HEK293 (cell line): ENCODE measurements at regions not wholly inside any gene's neighbourhood (a gene's known extent, or its start where the extent isn't known, plus 50 kb on each side); places are given as distances from the start of the nearest gene placed in this dataset.

Experiments used
- CTCF ChIA-PET: fragments of 350-600 bp; formaldehyde crosslinking; extraction: SDS; loops from one replicate; lab custom pipeline; 2021; ENCODE audit warnings: antibody characterized with exemption; lab: Yijun Ruan, JAX
- POLR2A ChIA-PET: fragments of 300-600 bp; formaldehyde crosslinking; extraction: SDS; loops from one replicate; lab custom pipeline; 2020; ENCODE audit warnings: antibody characterized with exemption, inconsistent platforms; lab: Yijun Ruan, JAX
- H3K27ac ChIP-seq: fragments of 200-500 bp; sonication (Bioruptor generic); 2 replicates; pipeline ENCODE4 v1.5.1; 2014; ENCODE audit warnings: low read depth, low read length, control low read depth, inconsistent platforms; ENCODE audit errors: extremely low read depth
- H3K36me3 ChIP-seq, 2 experiments: fragments of 200-500 bp in 1 of 2; sonication (Bioruptor generic) in 1 of 2; 1 replicate in 1 of 2; 2 replicates in 1 of 2; pipeline ENCODE4 v1.5.1; 2014 to 2017; ENCODE audit warnings: inconsistent platforms in 2 of 2, low read length in 2 of 2; ENCODE audit not compliant: control insufficient read depth in 2 of 2, insufficient read depth in 1 of 2
- H3K4me1 ChIP-seq: fragments of 200-500 bp; sonication (Bioruptor generic); 2 replicates; pipeline ENCODE4 v1.5.1; 2014; ENCODE audit warnings: mild to moderate bottlenecking, low read length, inconsistent platforms; ENCODE audit not compliant: control insufficient read depth, insufficient read depth
- H3K4me3 ChIP-seq: 2 replicates; pipeline ENCODE4 v1.5.1; 2011; ENCODE audit warnings: low read depth, mild to moderate bottlenecking, control low read depth, low read length, moderate library complexity
- H3K9me3 ChIP-seq: fragments of 200-500 bp; sonication (Bioruptor generic); 2 replicates; pipeline ENCODE4 v1.5.1; 2014; ENCODE audit warnings: low read depth, low read length, inconsistent platforms; ENCODE audit not compliant: control insufficient read depth, insufficient read depth
- HOXA7 ChIP-seq: sonication (generic); formaldehyde crosslinking; IDR thresholded peaks from 2 replicates; pipeline ENCODE4 v1.8.1; 2022; ENCODE audit warnings: missing genetic modification reagents, borderline replicate concordance
- KLF9 ChIP-seq: fragments of 450-650 bp; formaldehyde crosslinking; IDR thresholded peaks from 2 replicates; pipeline ENCODE4 v1.5.1; 2016; ENCODE audit warnings: missing biosample characterization, missing genetic modification characterization, low read depth
- PRDM2 ChIP-seq: fragments of 450-650 bp; formaldehyde crosslinking; IDR thresholded peaks from 2 replicates; pipeline ENCODE4 v1.5.1; 2016; ENCODE audit warnings: missing biosample characterization, missing genetic modification characterization, borderline replicate concordance
- ZBTB48 ChIP-seq: fragments of 450-650 bp; formaldehyde crosslinking; IDR thresholded peaks from 2 replicates; pipeline ENCODE4 v1.5.1; 2016; ENCODE audit warnings: missing biosample characterization, missing genetic modification characterization
- ZFP3 ChIP-seq: fragments of 450-650 bp; formaldehyde crosslinking; IDR thresholded peaks from 2 replicates; pipeline ENCODE4 v1.5.1; 2016; ENCODE audit warnings: low read depth, missing biosample characterization, missing genetic modification characterization
- ZNF157 ChIP-seq: fragments of 450-650 bp; formaldehyde crosslinking; IDR thresholded peaks from 2 replicates; pipeline ENCODE4 v1.5.1; 2016; ENCODE audit warnings: missing biosample characterization, missing genetic modification characterization
- ZNF335 ChIP-seq: fragments of 450-650 bp; formaldehyde crosslinking; conservative IDR thresholded peaks from 2 replicates; pipeline ENCODE4 v1.5.1; 2016; ENCODE audit warnings: missing biosample characterization, missing genetic modification characterization
- ZNF48 ChIP-seq: fragments of 450-650 bp; formaldehyde crosslinking; IDR thresholded peaks from 2 replicates; pipeline ENCODE4 v1.5.1; 2016; ENCODE audit warnings: missing biosample characterization, missing genetic modification characterization
- TF ChIP-seq, protein P1 (sequence below): fragments of 450-650 bp; formaldehyde crosslinking; IDR thresholded peaks from 2 replicates; pipeline ENCODE4 v1.5.1; 2016; ENCODE audit warnings: missing biosample characterization, missing genetic modification characterization
- TF ChIP-seq, protein P2 (sequence below): fragments of 450-650 bp; formaldehyde crosslinking; IDR thresholded peaks from 2 replicates; pipeline ENCODE4 v1.5.1; 2016; ENCODE audit warnings: missing biosample characterization, missing genetic modification characterization

DNA sequence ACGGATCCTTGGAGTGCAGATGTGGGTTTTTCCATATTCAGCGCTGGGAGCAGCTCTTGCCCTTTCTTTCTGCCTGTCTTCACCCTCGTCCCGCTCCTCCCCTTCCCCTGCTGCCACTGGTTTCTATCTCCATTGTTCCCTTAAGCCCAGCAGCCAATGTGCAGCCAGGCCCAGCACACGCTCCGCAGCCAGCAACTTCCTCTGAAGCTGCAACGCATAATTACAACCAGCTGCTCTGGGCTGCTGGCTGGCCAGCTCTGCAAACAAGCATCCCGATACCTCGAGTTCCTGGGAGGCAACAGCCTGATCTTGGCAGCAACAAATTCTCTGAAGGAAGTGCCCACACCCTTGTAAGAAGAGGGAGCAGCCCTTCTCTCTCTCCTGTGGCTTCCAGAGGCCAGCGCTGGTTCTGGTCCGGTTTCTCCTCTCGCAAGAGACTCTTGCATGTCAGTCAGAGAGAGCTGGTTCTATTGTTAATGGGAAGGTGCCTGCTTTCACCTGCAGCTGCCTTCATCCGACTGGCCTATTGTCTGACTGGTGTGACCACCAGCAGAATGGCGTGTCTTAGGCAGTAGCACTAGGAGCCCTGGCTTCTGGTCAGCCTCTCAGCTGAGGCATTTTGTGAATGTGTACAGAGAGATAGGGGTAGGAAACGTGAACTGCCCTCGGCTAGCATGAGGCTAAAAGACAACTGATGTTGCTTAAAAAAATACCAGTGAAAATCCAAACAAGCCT lies 83.8 kb upstream of the MAML3 start (continued):
- TF ChIP-seq HOXA7 (no peak), ZFP3 (no peak), PRDM2 (no peak), ZNF48 (no peak), KLF9 (tag by site-specific recombination) (no peak), ZNF335 (tag by site-specific recombination) (peak; percentile 53; the same call in 1 of the 2 replicates)
- TF ChIP-seq, all 188 proteins: peak for 16

- Histone ChIP-seq H3K4me1 (peaks cover 13% of the 10 kb centered on the region), H3K27ac (peak overlapping the region; percentile 48), H3K4me3 (no peak overlapping the region), H3K9me3 (no peaks in the 10 kb centered on the region), H3K36me3 (no peaks in the 10 kb centered on the region)
- POLR2A ChIA-PET, result no interaction called here
- CTCF ChIA-PET, result no interaction called here
- TF ChIP-seq, protein P1, sequence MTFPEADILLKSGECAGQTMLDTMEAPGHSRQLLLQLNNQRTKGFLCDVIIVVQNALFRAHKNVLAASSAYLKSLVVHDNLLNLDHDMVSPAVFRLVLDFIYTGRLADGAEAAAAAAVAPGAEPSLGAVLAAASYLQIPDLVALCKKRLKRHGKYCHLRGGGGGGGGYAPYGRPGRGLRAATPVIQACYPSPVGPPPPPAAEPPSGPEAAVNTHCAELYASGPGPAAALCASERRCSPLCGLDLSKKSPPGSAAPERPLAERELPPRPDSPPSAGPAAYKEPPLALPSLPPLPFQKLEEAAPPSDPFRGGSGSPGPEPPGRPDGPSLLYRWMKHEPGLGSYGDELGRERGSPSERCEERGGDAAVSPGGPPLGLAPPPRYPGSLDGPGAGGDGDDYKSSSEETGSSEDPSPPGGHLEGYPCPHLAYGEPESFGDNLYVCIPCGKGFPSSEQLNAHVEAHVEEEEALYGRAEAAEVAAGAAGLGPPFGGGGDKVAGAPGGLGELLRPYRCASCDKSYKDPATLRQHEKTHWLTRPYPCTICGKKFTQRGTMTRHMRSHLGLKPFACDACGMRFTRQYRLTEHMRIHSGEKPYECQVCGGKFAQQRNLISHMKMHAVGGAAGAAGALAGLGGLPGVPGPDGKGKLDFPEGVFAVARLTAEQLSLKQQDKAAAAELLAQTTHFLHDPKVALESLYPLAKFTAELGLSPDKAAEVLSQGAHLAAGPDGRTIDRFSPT (tag by site-specific recombination), result no peak
- TF ChIP-seq ZNF157, result no peak
Observed at GRCh38 chr4:140236654-140237169, 82.7 kb upstream of the MAML3 start.

- ChIA-PET CTCF (interaction anchor here (0.9 kb wide), 1 partner anchor 578 kb away, joined by 4 read pairs; no protein-coding TSS in a partner anchor), POLR2A (no interaction called here)
- H3K4me3 ChIP-seq, result no peak overlapping the region
Observed at GRCh38 chr4:140234697-140235060, 80.7 kb upstream of the MAML3 start.

More at GRCh38 chr4:140234697-140235060, 80.7 kb upstream of the MAML3 start:
- no peaks in the 10 kb centered on the region for H3K36me3 ChIP-seq
- TF ChIP-seq, protein P2, sequence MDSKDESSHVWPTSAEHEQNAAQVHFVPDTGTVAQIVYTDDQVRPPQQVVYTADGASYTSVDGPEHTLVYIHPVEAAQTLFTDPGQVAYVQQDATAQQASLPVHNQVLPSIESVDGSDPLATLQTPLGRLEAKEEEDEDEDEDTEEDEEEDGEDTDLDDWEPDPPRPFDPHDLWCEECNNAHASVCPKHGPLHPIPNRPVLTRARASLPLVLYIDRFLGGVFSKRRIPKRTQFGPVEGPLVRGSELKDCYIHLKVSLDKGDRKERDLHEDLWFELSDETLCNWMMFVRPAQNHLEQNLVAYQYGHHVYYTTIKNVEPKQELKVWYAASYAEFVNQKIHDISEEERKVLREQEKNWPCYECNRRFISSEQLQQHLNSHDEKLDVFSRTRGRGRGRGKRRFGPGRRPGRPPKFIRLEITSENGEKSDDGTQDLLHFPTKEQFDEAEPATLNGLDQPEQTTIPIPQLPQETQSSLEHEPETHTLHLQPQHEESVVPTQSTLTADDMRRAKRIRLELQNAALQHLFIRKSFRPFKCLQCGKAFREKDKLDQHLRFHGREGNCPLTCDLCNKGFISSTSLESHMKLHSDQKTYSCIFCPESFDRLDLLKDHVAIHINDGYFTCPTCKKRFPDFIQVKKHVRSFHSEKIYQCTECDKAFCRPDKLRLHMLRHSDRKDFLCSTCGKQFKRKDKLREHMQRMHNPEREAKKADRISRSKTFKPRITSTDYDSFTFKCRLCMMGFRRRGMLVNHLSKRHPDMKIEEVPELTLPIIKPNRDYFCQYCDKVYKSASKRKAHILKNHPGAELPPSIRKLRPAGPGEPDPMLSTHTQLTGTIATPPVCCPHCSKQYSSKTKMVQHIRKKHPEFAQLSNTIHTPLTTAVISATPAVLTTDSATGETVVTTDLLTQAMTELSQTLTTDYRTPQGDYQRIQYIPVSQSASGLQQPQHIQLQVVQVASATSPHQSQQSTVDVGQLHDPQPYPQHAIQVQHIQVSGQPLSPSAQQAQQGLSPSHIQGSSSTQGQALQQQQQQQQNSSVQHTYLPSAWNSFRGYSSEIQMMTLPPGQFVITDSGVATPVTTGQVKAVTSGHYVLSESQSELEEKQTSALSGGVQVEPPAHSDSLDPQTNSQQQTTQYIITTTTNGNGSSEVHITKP (tag by site-specific recombination), result no peak
- no peak for TF ChIP-seq ZBTB48
- TF ChIP-seq, all 188 proteins: peak for 0
- Histone ChIP-seq H3K4me1 (peaks cover 13% of the 10 kb centered on the region), H3K27ac (no peak overlapping the region), H3K9me3 (no peaks in the 10 kb centered on the region)
